Colonic mucosa (tissue), 4 donors: ENCODE measurements at regions not wholly inside any gene's neighbourhood (a gene's known extent, or its start where the extent isn't known, plus 50 kb on each side); places are given as distances from the start of the nearest gene placed in this dataset.
"Not testable (repeated sequence)": the region's sequence is repeated elsewhere in the genome, so short reads cannot be mapped to it uniquely, and the experiment has no call there.

ENCODE experiments used
- DNase-seq: peaks from one replicate; pipeline ENCODE4 v3.0.0-alpha.2; 2020
- H3K27ac ChIP-seq: fragments of 200-600 bp; one replicate; pipeline ENCODE4 v1.8.0; 2021
- H3K27me3 ChIP-seq: fragments of 200-600 bp; one replicate; pipeline ENCODE4 v1.8.0; 2021
- H3K36me3 ChIP-seq: fragments of 200-600 bp; one replicate; pipeline ENCODE4 v1.8.0; 2021
- H3K4me1 ChIP-seq: fragments of 200-600 bp; one replicate; pipeline ENCODE4 v1.8.0; 2021; ENCODE audit warnings: mild to moderate bottlenecking
- H3K4me3 ChIP-seq: fragments of 200-600 bp; one replicate; pipeline ENCODE4 v1.8.0; 2021
- H3K9ac ChIP-seq, 2 donors: one replicate each; pipeline ENCODE4 v1.7.0; 2013; ENCODE audit warnings: control low read depth in 2 of 2, low read depth in 2 of 2, low read length in 2 of 2
- H3K9me3 ChIP-seq: fragments of 200-600 bp; one replicate; pipeline ENCODE4 v1.8.0; 2021
- CTCF ChIP-seq: fragments of 200-600 bp; IDR thresholded peaks from one replicate; pipeline ENCODE4 v1.8.0; 2022; ENCODE audit warnings: antibody characterized with exemption, mild to moderate bottlenecking
- intact Hi-C: fragments of 100-400 bp; cut with DNase I; formaldehyde crosslinking; loops from one replicate; pipeline ENCODE4 v1.14.1; 2022
- donor health status: healthy.
- donor health status: DM: no; HTN: no; CAD: no.
- donor health status: DM: no; HTN: no; CAD: no.

- TF ChIP-seq CTCF, result no peak
- no peak overlapping the region for H3K27ac ChIP-seq
- H3K9ac ChIP-seq, result no peak overlapping the region
- no peak overlapping the region for H3K4me3 ChIP-seq
- H3K9me3 ChIP-seq, result no peaks in the 10 kb centered on the region
- no peaks in the 10 kb centered on the region for H3K36me3 ChIP-seq
- no peak for DNase-seq
- H3K4me1 ChIP-seq, result no peaks in the 10 kb centered on the region
- intact Hi-C loops, result no loop called here
- no peaks in the 10 kb centered on the region for H3K27me3 ChIP-seq
Measured at GRCh38 chr2:210730672-210731071, 174.3 kb downstream of the CPS1 start.

GRCh38 chr2:210746826-210747225, 190.4 kb downstream of the CPS1 start:
- intact Hi-C loops, H3K4me3 ChIP-seq, H3K27me3 ChIP-seq, H3K9me3 ChIP-seq, H3K4me1 ChIP-seq, H3K9ac ChIP-seq, DNase-seq, H3K36me3 ChIP-seq, H3K27ac ChIP-seq: not testable (repeated sequence)

- intact Hi-C loops, result no loop called here
- no peak overlapping the region for H3K9ac ChIP-seq
- H3K9me3 ChIP-seq, result no peaks in the 10 kb centered on the region
- H3K36me3 ChIP-seq, result no peaks in the 10 kb centered on the region
- H3K27me3 ChIP-seq, result no peaks in the 10 kb centered on the region
- TF ChIP-seq CTCF, result no peak
- DNase-seq, result no peak
- no peak overlapping the region for H3K4me3 ChIP-seq
- no peaks in the 10 kb centered on the region for H3K4me1 ChIP-seq
- H3K27ac ChIP-seq, result no peak overlapping the region
Measured at GRCh38 chr2:210752532-210752931, 196.1 kb downstream of the CPS1 start.

GRCh38 chr2:210753386-210753785, 197.0 kb downstream of the CPS1 start:
- no peak overlapping the region for H3K4me3 ChIP-seq
- H3K36me3 ChIP-seq, result no peaks in the 10 kb centered on the region
- no peaks in the 10 kb centered on the region for H3K9me3 ChIP-seq
- H3K27ac ChIP-seq, result no peak overlapping the region
- TF ChIP-seq CTCF, result no peak
- no peaks in the 10 kb centered on the region for H3K27me3 ChIP-seq
- intact Hi-C loops, result no loop called here
- no peak for DNase-seq
- no peaks in the 10 kb centered on the region for H3K4me1 ChIP-seq
- H3K9ac ChIP-seq, result no peak overlapping the region

GRCh38 chr2:210756855-210757254, 200.5 kb downstream of the CPS1 start:
- no peak for TF ChIP-seq CTCF
- no peaks in the 10 kb centered on the region for H3K27me3 ChIP-seq
- intact Hi-C loops, result no loop called here

GRCh38 chr2:210762604-210763588, 206.5 kb downstream of the CPS1 start:
- Histone ChIP-seq H3K4me3 (no peak overlapping the region), H3K9me3 (no peaks in the 10 kb centered on the region), H3K27me3 (no peaks in the 10 kb centered on the region), H3K27ac (no peak overlapping the region), H3K4me1 (no peaks in the 10 kb centered on the region), H3K9ac (no peak overlapping the region), H3K36me3 (no peaks in the 10 kb centered on the region)
- intact Hi-C loops, result no loop called here
- DNase-seq, result no peak
- TF ChIP-seq CTCF, result no peak

More at GRCh38 chr2:210756855-210757254, 200.5 kb downstream of the CPS1 start:
- Histone ChIP-seq H3K36me3 (no peaks in the 10 kb centered on the region), H3K4me3 (no peak overlapping the region), H3K4me1 (no peaks in the 10 kb centered on the region), H3K9me3 (no peaks in the 10 kb centered on the region), H3K9ac (no peak overlapping the region), H3K27ac (no peak overlapping the region)
- DNase-seq, result no peak
